Fibroblast of pulmonary artery (primary cell): ENCODE measurements at regions not wholly inside any gene's neighbourhood (a gene's known extent, or its start where the extent isn't known, plus 50 kb on each side); places are given as distances from the start of the nearest gene placed in this dataset.
A peak's percentile ranks its signal among the peaks of the same experiment; 100 is the strongest.

Experiments used
- DNase-seq: peaks from one replicate; pipeline ENCODE4 v3.0.0-alpha.2; 2010; ENCODE audit warnings: low read depth
- H3K4me3 ChIP-seq: replicated peaks from 2 replicates; pipeline ENCODE4 v1.5.1; 2011; ENCODE audit warnings: low read depth, mild to moderate bottlenecking, control low read depth, low read length, moderate library complexity
- CTCF ChIP-seq: IDR thresholded peaks from 2 replicates; pipeline ENCODE4 v1.5.1; 2011; ENCODE audit warnings: mild to moderate bottlenecking, control low read depth, low read length, inconsistent platforms; ENCODE audit errors: missing control alignments

DNA sequence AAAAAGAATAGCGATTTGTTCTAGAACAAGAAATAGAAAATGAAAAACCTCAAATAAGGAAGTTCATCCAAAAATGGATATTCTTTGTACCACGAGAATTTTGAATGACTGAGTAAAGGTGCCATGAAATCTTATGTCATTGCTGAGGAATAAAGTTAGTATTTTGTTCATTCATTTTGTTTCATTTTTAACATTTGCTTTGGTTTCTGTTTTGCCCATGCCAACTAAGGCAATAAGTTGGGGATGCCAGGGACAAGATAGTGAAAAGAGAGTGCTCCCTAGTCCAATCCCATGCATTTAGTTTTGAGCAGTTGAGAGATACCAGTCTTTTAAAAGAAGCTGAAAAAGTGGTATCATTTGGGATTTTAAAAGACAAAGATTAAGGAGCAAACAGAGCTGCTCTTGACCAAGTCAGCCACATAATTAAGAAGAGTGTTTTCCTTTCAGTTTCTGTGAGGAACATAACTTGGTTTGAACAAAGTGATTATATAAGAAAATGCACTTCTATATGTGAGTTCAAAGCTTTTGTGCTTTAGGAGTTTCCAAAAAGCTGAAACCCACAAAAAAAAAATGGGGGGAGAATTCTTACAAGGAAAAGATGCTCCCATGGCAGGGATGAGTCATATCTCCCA, 201.4 kb downstream of the PLOD2 start:
- no peak overlapping the region for H3K4me3 ChIP-seq
- TF ChIP-seq CTCF, result no peak
- no peak for DNase-seq

GRCh38 chr3:145963111-145963510, 197.9 kb downstream of the PLOD2 start:
- DNase-seq, result no peak
- TF ChIP-seq CTCF, result no peak

DNA sequence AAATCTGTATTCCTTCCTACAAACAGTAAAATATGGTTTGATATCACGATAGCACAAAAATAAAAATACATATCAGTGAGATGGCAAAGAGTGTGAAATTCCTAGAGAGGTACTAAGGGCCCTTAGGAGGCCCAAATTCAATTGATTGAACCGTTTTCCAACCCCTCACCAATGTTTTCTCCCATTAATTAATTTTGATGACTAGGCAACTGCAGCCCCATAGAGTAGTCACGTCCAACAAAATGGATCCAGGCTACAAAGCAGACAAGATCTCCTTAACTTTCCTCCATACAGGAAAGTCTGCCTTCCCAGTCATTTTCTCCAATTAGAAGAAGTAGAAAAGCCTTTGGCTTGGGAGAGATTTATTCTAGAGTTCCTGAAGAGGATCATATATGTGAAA, 193.9 kb downstream of the PLOD2 start:
- H3K4me3 ChIP-seq, result no peak overlapping the region
- TF ChIP-seq CTCF, result no peak
- no peak for DNase-seq

More at GRCh38 chr3:145963111-145963510, 197.9 kb downstream of the PLOD2 start:
- H3K4me3 ChIP-seq, result no peak overlapping the region

GRCh38 chr3:145971186-145971585, 189.8 kb downstream of the PLOD2 start:
- TF ChIP-seq CTCF, result no peak
- no peak overlapping the region for H3K4me3 ChIP-seq
- DNase-seq, result no peak

DNA sequence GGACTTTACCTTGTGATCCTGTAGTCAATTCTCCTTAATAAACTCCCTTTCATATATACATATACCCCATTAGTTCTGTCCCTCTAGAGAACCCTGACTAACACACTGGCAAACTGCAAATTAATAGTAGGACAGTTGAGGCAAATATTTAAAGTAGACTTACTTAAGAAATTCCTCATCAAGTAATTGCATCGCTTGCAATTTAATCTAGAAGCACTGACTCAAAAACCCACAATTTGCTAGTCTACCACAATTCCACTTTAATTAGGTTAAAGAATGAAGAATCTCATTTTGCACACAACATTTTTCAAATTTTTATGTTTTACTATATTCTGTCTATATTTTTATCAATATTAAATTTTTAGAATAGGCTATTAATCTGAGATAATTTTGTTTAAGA, 188.1 kb downstream of the PLOD2 start:
- TF ChIP-seq CTCF, result no peak
- DNase-seq, result no peak
- H3K4me3 ChIP-seq, result no peak overlapping the region

DNA sequence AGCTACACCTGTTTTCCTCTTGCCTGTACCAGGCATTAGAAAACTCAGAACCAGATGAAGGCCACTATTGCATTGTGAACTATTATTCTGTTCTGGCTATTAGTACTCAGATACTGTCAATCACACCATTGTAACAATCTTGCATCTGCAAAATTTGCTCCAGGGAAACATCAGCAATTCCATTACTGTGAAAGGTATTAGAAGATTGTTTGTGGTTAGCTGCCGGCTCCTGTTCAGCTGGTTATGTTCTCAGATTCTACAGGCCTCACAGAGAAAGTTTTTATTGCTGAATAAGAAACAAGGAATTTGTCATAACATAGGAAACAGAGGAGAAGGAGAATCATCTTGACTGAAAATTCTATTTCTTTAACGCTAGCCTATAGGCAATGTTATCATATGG, 179.9 kb downstream of the PLOD2 start:
- DNase-seq, result no peak
- TF ChIP-seq CTCF, result no peak
- H3K4me3 ChIP-seq, result no peak overlapping the region

- no peak overlapping the region for H3K4me3 ChIP-seq
- DNase-seq, result peak; percentile 6
- TF ChIP-seq CTCF, result no peak
These were observed 177.9 kb downstream of the PLOD2 start for GRCh38 chr3:145983101-145983500.
